Activated CD4-positive, alpha-beta T cell treated with anti-CD3 and anti-CD28 coated beads for 36 hours (primary cell): ENCODE measurements at regions not wholly inside any gene's neighbourhood (a gene's known extent, or its start where the extent isn't known, plus 50 kb on each side); places are given as distances from the start of the nearest gene placed in this dataset.

ENCODE experiments used
- ATAC-seq: fragments of 200-7000 bp; cut with Tn5 transposase; one replicate; pipeline ENCODE4 v1.10.0; 2021; ENCODE audit warnings: mild to moderate bottlenecking, moderate library complexity
- CTCF ChIA-PET: fragments of 350-600 bp; sonication (Branson Sonifier 250); formaldehyde crosslinking; loops from one replicate; lab custom pipeline; 2021; ENCODE audit warnings: antibody characterized with exemption; lab: Charles Lee
- POLR2A ChIA-PET: fragments of 350-600 bp; sonication (Branson Sonifier 250); formaldehyde crosslinking; loops from one replicate; lab custom pipeline; 2021; ENCODE audit warnings: antibody characterized with exemption, inconsistent platforms; lab: Charles Lee
- DNase-seq: peaks from one replicate; pipeline ENCODE4 v3.0.0-alpha.2; 2020
- H3K27ac Mint-ChIP-seq: one replicate; pipeline ENCODE4 v1.8.0; 2021; ENCODE audit warnings: mixed read lengths
- H3K27me3 Mint-ChIP-seq: one replicate; pipeline ENCODE4 v1.8.0; 2021; ENCODE audit warnings: mixed read lengths
- H3K36me3 Mint-ChIP-seq: one replicate; pipeline ENCODE4 v1.8.0; 2021; ENCODE audit warnings: low read depth, mixed read lengths
- H3K4me1 Mint-ChIP-seq: one replicate; pipeline ENCODE4 v1.8.0; 2021; ENCODE audit warnings: mixed read lengths
- H3K4me3 Mint-ChIP-seq: one replicate; pipeline ENCODE4 v1.8.0; 2021; ENCODE audit warnings: mild to moderate bottlenecking, moderate library complexity, mixed read lengths
- H3K9me3 Mint-ChIP-seq: one replicate; pipeline ENCODE4 v1.8.0; 2021; ENCODE audit warnings: low read depth, mixed read lengths
- intact Hi-C, 2 experiments: fragments of 100-400 bp; cut with DNase I in 1 of 2; cut with micrococcal nuclease in 1 of 2; formaldehyde crosslinking; loops; one replicate each; pipeline versions ENCODE4 v1.14.2 to v1.15.1; 2022 to 2024; cut with DNase I, micrococcal nuclease

GRCh38 chr2:406876-407275 lies 119.0 kb upstream of the ALKAL2 start:
- peaks cover 13% of the 10 kb centered on the region for H3K9me3 Mint-ChIP-seq
- peaks cover 3% of the 10 kb centered on the region for H3K27me3 Mint-ChIP-seq
- ATAC-seq (no peak), DNase-seq (no peak)
- ChIA-PET CTCF (interaction anchor here (1.2 kb wide), 1 partner anchor 13 kb away, joined by 6 read pairs; no protein-coding TSS in a partner anchor), POLR2A (no interaction called here)
- H3K36me3 Mint-ChIP-seq = no peaks in the 10 kb centered on the region
- no peak overlapping the region for H3K4me3 Mint-ChIP-seq
- H3K4me1 Mint-ChIP-seq = no peaks in the 10 kb centered on the region
- intact Hi-C loops = no loop called here
- no peak overlapping the region for H3K27ac Mint-ChIP-seq

DNA sequence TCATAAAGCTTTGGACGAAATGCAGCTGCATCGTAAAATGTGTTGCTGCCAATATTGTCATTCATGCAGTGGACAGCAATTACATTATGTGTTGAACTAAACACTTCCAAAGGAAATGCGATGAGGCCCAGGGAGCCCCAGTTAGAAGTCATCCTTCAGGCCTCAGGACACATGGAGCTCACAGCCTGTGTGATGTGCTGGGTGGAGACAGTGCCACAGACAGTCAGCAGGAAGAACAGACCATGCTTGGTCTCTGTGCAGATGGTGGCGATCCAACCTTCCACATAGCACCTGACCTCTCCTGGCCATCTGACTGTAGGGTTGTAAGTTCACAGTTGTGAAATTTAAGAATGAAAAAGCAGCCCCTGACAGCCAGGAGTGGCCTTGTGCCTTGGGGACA lies 118.3 kb upstream of the ALKAL2 start:
- no peaks in the 10 kb centered on the region for H3K36me3 Mint-ChIP-seq
- DNase-seq (no peak), ATAC-seq (no peak)
- intact Hi-C loops = no loop called here
- CTCF ChIA-PET = interaction anchor here (1.2 kb wide), 1 partner anchor 12 kb away, joined by 6 read pairs; no protein-coding TSS in a partner anchor
- H3K27ac Mint-ChIP-seq = no peak overlapping the region
- peaks cover 13% of the 10 kb centered on the region for H3K9me3 Mint-ChIP-seq
- H3K27me3 Mint-ChIP-seq = peaks cover 3% of the 10 kb centered on the region
- POLR2A ChIA-PET = no interaction called here
- no peaks in the 10 kb centered on the region for H3K4me1 Mint-ChIP-seq
- H3K4me3 Mint-ChIP-seq = no peak overlapping the region

DNA sequence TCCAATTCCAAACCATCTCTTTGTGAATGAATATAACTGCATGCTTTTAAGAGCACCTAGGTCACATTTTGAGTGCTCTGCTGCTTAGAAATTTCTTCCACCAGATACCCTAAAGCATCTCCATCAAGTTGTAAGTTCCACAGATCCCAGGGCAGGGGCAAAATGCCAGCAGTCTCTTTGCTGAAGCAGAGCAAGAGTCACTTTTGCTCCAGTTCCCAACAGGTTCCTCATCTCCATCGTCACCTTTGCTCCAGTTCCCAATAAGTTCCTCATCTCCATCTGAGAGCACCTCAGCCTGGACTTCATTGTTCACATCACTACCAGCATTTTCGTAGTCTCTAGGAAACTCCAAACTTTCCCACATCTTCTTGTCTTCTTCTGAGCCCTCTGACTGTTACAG lies 116.7 kb upstream of the ALKAL2 start:
- intact Hi-C loops = no loop called here
- ChIA-PET CTCF (no interaction called here), POLR2A (no interaction called here)
- Mint-ChIP-seq H3K4me3 (no peak overlapping the region), H3K27me3 (no peaks in the 10 kb centered on the region), H3K4me1 (no peaks in the 10 kb centered on the region), H3K27ac (no peak overlapping the region), H3K9me3 (peaks cover 13% of the 10 kb centered on the region), H3K36me3 (no peaks in the 10 kb centered on the region)
- ATAC-seq (no peak), DNase-seq (no peak)

GRCh38 chr2:403682-404081 lies 115.8 kb upstream of the ALKAL2 start:
- Mint-ChIP-seq H3K36me3 (no peaks in the 10 kb centered on the region), H3K4me1 (no peaks in the 10 kb centered on the region), H3K4me3 (no peak overlapping the region), H3K27me3 (no peaks in the 10 kb centered on the region), H3K27ac (no peak overlapping the region), H3K9me3 (peaks cover 13% of the 10 kb centered on the region)
- intact Hi-C loops = no loop called here
- ATAC-seq (no peak), DNase-seq (no peak)
- POLR2A ChIA-PET = no interaction called here
- CTCF ChIA-PET = no interaction called here

DNA sequence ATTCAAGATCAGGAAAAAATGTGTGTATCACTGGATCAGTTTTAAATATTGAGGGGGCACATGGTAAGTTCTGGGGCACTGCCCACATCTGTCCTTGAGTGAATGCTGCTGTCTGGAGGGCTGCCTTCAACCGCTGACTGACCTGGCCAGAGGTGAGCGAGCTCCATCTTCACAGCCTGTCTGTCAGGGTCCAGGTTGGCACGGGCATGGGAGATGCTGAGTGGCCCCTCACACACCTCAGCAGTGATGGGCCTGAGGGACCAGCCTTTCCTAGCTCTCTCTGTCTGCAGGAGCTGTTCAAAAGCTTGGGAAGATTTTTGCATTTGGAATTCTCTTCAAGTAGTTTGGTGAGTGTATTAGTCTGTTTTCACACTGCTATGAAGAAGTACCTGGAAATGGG lies 114.8 kb upstream of the ALKAL2 start:
- intact Hi-C loops = no loop called here
- Mint-ChIP-seq H3K27me3 (no peaks in the 10 kb centered on the region), H3K4me3 (no peak overlapping the region), H3K36me3 (no peaks in the 10 kb centered on the region), H3K9me3 (peaks cover 13% of the 10 kb centered on the region), H3K4me1 (no peaks in the 10 kb centered on the region), H3K27ac (no peak overlapping the region)
- CTCF ChIA-PET = no interaction called here
- POLR2A ChIA-PET = no interaction called here
- DNase-seq = no peak
- no peak for ATAC-seq

- CTCF ChIA-PET = no interaction called here
- DNase-seq = no peak
Measured at GRCh38 chr2:402206-402605, 114.3 kb upstream of the ALKAL2 start.

GRCh38 chr2:401019-401679 lies 113.3 kb upstream of the ALKAL2 start:
- ATAC-seq (no peak), DNase-seq (no peak)
- intact Hi-C loops = no loop called here
- ChIA-PET POLR2A (no interaction called here), CTCF (no interaction called here)
- H3K36me3 Mint-ChIP-seq = no peaks in the 10 kb centered on the region
- H3K9me3 Mint-ChIP-seq = peaks cover 13% of the 10 kb centered on the region
- H3K27me3 Mint-ChIP-seq = no peaks in the 10 kb centered on the region
- no peak overlapping the region for H3K27ac Mint-ChIP-seq
- no peaks in the 10 kb centered on the region for H3K4me1 Mint-ChIP-seq
- H3K4me3 Mint-ChIP-seq = no peak overlapping the region

More at GRCh38 chr2:402206-402605, 114.3 kb upstream of the ALKAL2 start:
- no peak overlapping the region for H3K27ac Mint-ChIP-seq
- ATAC-seq = no peak
- peaks cover 13% of the 10 kb centered on the region for H3K9me3 Mint-ChIP-seq
- H3K36me3 Mint-ChIP-seq = no peaks in the 10 kb centered on the region
- POLR2A ChIA-PET = no interaction called here
- intact Hi-C loops = no loop called here
- H3K4me3 Mint-ChIP-seq = no peak overlapping the region
- no peaks in the 10 kb centered on the region for H3K4me1 Mint-ChIP-seq
- no peaks in the 10 kb centered on the region for H3K27me3 Mint-ChIP-seq

- CTCF ChIA-PET = no interaction called here
- no peak overlapping the region for H3K27ac Mint-ChIP-seq
- peaks cover 13% of the 10 kb centered on the region for H3K4me1 Mint-ChIP-seq
- no peak overlapping the region for H3K4me3 Mint-ChIP-seq
- ATAC-seq (no peak), DNase-seq (no peak)
- H3K36me3 Mint-ChIP-seq = no peaks in the 10 kb centered on the region
- H3K9me3 Mint-ChIP-seq = peaks cover under 1% of the 10 kb centered on the region
- intact Hi-C loops = no loop called here
- POLR2A ChIA-PET = no interaction called here
- H3K27me3 Mint-ChIP-seq = peaks cover under 1% of the 10 kb centered on the region
Measured at GRCh38 chr2:397926-398325, 110.0 kb upstream of the ALKAL2 start.

DNA sequence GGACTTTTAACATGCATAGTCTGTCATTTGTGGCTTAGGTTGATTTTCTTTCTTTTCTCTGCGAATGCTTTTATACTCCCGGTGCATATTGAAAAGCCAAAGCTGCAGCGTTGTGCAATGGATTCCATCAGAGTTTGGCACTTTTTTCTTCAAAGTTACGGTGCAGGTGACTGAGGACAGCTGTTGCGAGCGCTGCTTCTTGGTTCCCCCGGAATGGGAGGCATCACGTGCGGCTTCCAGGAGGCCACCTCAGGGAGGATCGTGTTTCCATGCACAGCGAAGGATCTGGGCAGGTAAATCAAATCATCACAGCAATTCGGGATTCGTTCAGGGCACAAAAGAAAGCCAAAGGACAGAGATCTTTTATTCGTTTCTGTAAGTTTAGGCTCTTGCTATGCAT lies 109.6 kb upstream of the ALKAL2 start:
- intact Hi-C loops = no loop called here
- ATAC-seq (no peak), DNase-seq (no peak)
- H3K4me1 Mint-ChIP-seq = peaks cover 13% of the 10 kb centered on the region
- CTCF ChIA-PET = no interaction called here
- H3K27ac Mint-ChIP-seq = no peak overlapping the region
- POLR2A ChIA-PET = no interaction called here
- no peaks in the 10 kb centered on the region for H3K9me3 Mint-ChIP-seq
- no peaks in the 10 kb centered on the region for H3K36me3 Mint-ChIP-seq
- no peak overlapping the region for H3K4me3 Mint-ChIP-seq
- H3K27me3 Mint-ChIP-seq = peaks cover 2% of the 10 kb centered on the region

GRCh38 chr2:396903-397302 lies 109.0 kb upstream of the ALKAL2 start:
- Mint-ChIP-seq H3K27me3 (peaks cover 2% of the 10 kb centered on the region), H3K36me3 (no peaks in the 10 kb centered on the region), H3K4me3 (no peak overlapping the region), H3K9me3 (no peaks in the 10 kb centered on the region), H3K27ac (no peak overlapping the region), H3K4me1 (peaks cover 13% of the 10 kb centered on the region)
- intact Hi-C loops = no loop called here
- ATAC-seq = no peak
- DNase-seq = no peak
- ChIA-PET POLR2A (no interaction called here), CTCF (no interaction called here)

DNA sequence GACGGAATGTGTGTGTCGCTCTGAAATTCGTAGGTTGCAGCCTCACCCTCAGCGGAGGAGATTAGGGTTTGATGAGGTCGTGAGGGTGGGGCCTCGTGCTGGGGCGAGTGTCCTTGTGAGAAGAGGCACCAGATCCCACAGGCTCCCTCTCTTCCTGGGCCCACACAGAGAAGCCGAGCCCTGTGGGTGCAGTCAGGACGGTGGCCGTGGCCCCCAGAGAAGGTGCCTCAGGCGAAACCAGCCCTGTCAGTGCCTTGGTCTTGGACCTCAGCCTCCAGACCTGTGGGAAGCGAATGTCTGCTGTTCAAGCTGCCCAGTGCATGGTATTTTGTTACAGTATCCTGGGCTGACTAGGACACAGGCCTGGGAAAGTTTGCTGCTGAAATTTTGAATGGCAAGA lies 108.0 kb upstream of the ALKAL2 start:
- ChIA-PET CTCF (no interaction called here), POLR2A (no interaction called here)
- Mint-ChIP-seq H3K9me3 (no peaks in the 10 kb centered on the region), H3K36me3 (no peaks in the 10 kb centered on the region), H3K4me3 (no peak overlapping the region), H3K27me3 (peaks cover 2% of the 10 kb centered on the region), H3K27ac (no peak overlapping the region), H3K4me1 (peaks cover 16% of the 10 kb centered on the region)
- intact Hi-C loops = no loop called here
- ATAC-seq = no peak
- no peak for DNase-seq
